K562 (cell line): ENCODE measurements at regions not wholly inside any gene's neighbourhood (a gene's known extent, or its start where the extent isn't known, plus 50 kb on each side); places are given as distances from the start of the nearest gene placed in this dataset.

ENCODE experiments used
- ATAC-seq: fragments of 200-7000 bp; cut with Tn5 transposase; 3 replicates; pipeline ENCODE4 v1.9.1; 2020; ENCODE audit warnings: moderate library complexity
- BruUV-seq: library from RNA; stranded (reverse); fragments of 400-500 nt; replicated peaks from 2 replicates; lab custom pipeline; 2021; lab: Mats Ljungman, UMichigan
- CTCF ChIA-PET: fragments of 300-600 bp; formaldehyde crosslinking; extraction: SDS; loops from one replicate; lab custom pipeline; 2021; ENCODE audit warnings: low intra/inter-chr PET ratio; lab: Yijun Ruan, JAX
- POLR2A ChIA-PET: fragments of 300-600, 350-650 bp; sonication (Branson Sonifier 250); formaldehyde crosslinking; extraction: SDS; loops from one replicate; lab custom pipeline; 2021; ENCODE audit warnings: antibody characterized with exemption, inconsistent platforms; lab: Yijun Ruan, JAX
- DNase-seq, 4 experiments: peaks; one replicate each; pipeline versions ENCODE4 v3.0.0 to v3.0.0-alpha.2; 2011 to 2018; ENCODE audit warnings: low spot score in 3 of 4, mixed read lengths in 3 of 4; ENCODE audit errors: extremely low read depth in 1 of 4
- FAIRE-seq: peaks from 2 replicates; lab custom pipeline; 2011; peaks lifted over from hg19 to GRCh38; lab: Jason Lieb, UNC
- H2AFZ ChIP-seq: 2 replicates; pipeline ENCODE4 v1.6.0; 2011; ENCODE audit warnings: low read depth, low read length, control low read depth, inconsistent platforms
- H3K27ac ChIP-seq: fragments of 200-600 bp; 3 replicates; pipeline ENCODE4 v1.8.0; 2011; ENCODE audit warnings: low read depth, mild to moderate bottlenecking, control low read depth, inconsistent platforms, low read length, moderate library complexity, mixed read lengths; ENCODE audit errors: extremely low read depth
- H3K27me3 ChIP-seq, 2 experiments: fragments of 300-600 bp in 1 of 2; 2 replicates in 1 of 2; 3 replicates in 1 of 2; pipeline versions ENCODE4 v1.6.0 to v1.8.0; 2011; ENCODE audit warnings: inconsistent platforms in 2 of 2, low read length in 2 of 2, mild to moderate bottlenecking in 1 of 2, mixed read lengths in 1 of 2, moderate library complexity in 1 of 2; ENCODE audit not compliant: control insufficient read depth in 2 of 2, insufficient read depth in 2 of 2
- H3K36me3 ChIP-seq: fragments of 300-600 bp; 3 replicates; pipeline ENCODE4 v1.8.0; 2011; ENCODE audit warnings: mild to moderate bottlenecking, low read length, inconsistent platforms; ENCODE audit not compliant: control insufficient read depth, insufficient read depth
- H3K4me1 ChIP-seq, 2 experiments: fragments of 200-600 bp in 1 of 2; replicated peaks in 1 of 2; 2 replicates in 1 of 2; 3 replicates in 1 of 2; pipeline versions ENCODE4 v1.5.1 to v1.8.0; 2011; ENCODE audit warnings: inconsistent platforms in 2 of 2, low read length in 2 of 2, mild to moderate bottlenecking in 1 of 2, mixed read lengths in 1 of 2, moderate library complexity in 1 of 2; ENCODE audit not compliant: control insufficient read depth in 2 of 2, insufficient read depth in 2 of 2
- H3K4me2 ChIP-seq: 2 replicates; pipeline ENCODE4 v1.6.1; 2011; ENCODE audit warnings: low read length, control low read depth, inconsistent platforms, mixed read lengths; ENCODE audit not compliant: insufficient read depth
- H3K4me3 ChIP-seq: fragments of 200-600 bp; sonication (generic), shearing (Covaris generic); 2 replicates; pipeline ENCODE4 v1.5.1; 2016; ENCODE audit warnings: control low read depth, inconsistent platforms
- H3K79me2 ChIP-seq: fragments of 200-600 bp; 3 replicates; pipeline ENCODE4 v1.8.0; 2011; ENCODE audit warnings: low read length, inconsistent platforms; ENCODE audit not compliant: control insufficient read depth, insufficient read depth
- H3K9ac ChIP-seq, 2 experiments: 2 replicates each; pipeline versions ENCODE4 v1.6.0 to v1.6.1; 2011; ENCODE audit warnings: low read depth in 2 of 2, low read length in 2 of 2, control low read depth in 1 of 2, inconsistent platforms in 1 of 2, mild to moderate bottlenecking in 1 of 2, mixed read lengths in 1 of 2; ENCODE audit not compliant: insufficient read depth in 1 of 2
- H3K9me1 ChIP-seq: one replicate; pipeline ENCODE4 v1.6.0; 2011; ENCODE audit warnings: inconsistent platforms, mild to moderate bottlenecking, low read length, moderate library complexity; ENCODE audit not compliant: control insufficient read depth, insufficient read depth
- H3K9me3 ChIP-seq: replicated peaks from 2 replicates; pipeline ENCODE4 v1.5.1; 2011; ENCODE audit warnings: low read depth, low read length, inconsistent platforms; ENCODE audit not compliant: control insufficient read depth, insufficient read depth
- H4K20me1 ChIP-seq: replicated peaks from 2 replicates; pipeline ENCODE4 v1.6.1; 2011; ENCODE audit warnings: low read length, inconsistent platforms, mixed read lengths; ENCODE audit not compliant: control insufficient read depth, insufficient read depth
- BCL6 ChIP-seq: fragments of 250-450 bp; sonication (Bioruptor Pico); IDR thresholded peaks from 2 replicates; pipeline ENCODE4 v1.4.0; 2020
- BCLAF1 ChIP-seq, 2 experiments: fragments of 450-650 bp in 1 of 2; IDR thresholded peaks; 2 replicates each; pipeline ENCODE4 v1.6.1; 2011 to 2017; ENCODE audit warnings: low read depth in 2 of 2, antibody characterized with exemption in 1 of 2, borderline replicate concordance in 1 of 2, low read length in 1 of 2, mild to moderate bottlenecking in 1 of 2, mixed read lengths in 1 of 2; ENCODE audit not compliant: control insufficient read depth in 1 of 2
- ETV1 ChIP-seq: fragments of 450-650 bp; conservative IDR thresholded peaks from 2 replicates; pipeline ENCODE4 v1.6.1; 2016; ENCODE audit warnings: missing genetic modification characterization, control low read depth, low read depth, missing compliant biosample characterization
- HES1 ChIP-seq: fragments of 450-650 bp; IDR thresholded peaks from 2 replicates; pipeline ENCODE4 v1.6.1; 2016; ENCODE audit warnings: low read depth, mild to moderate bottlenecking, moderate library complexity
- PATZ1 ChIP-seq: fragments of 250-450 bp; sonication (Bioruptor Pico); IDR thresholded peaks from 2 replicates; pipeline ENCODE4 v1.5.0; 2020; ENCODE audit warnings: mild to moderate bottlenecking, borderline replicate concordance
- RCOR1 ChIP-seq, 2 experiments: IDR thresholded peaks; 2 replicates each; pipeline ENCODE4 v1.6.1; 2012; ENCODE audit warnings: low read depth in 2 of 2, low read length in 2 of 2, borderline replicate concordance in 1 of 2, improper control_type of control experiment in 1 of 2
- SAP30 ChIP-seq: fragments of 200-600 bp; sonication (generic); IDR thresholded peaks from 2 replicates; pipeline ENCODE4 v1.6.1; 2012; ENCODE audit warnings: borderline replicate concordance, low read depth, mild to moderate bottlenecking, moderate library complexity, low read length, control low read depth, inconsistent platforms; ENCODE audit not compliant: insufficient read depth, poor library complexity, severe bottlenecking
- STAG1 ChIP-seq: sonication (generic); formaldehyde crosslinking; IDR thresholded peaks from 2 replicates; pipeline ENCODE4 v1.5.0; 2020; ENCODE audit warnings: missing genetic modification reagents, borderline replicate concordance
- ZBTB17 ChIP-seq: fragments of 450-650 bp; formaldehyde crosslinking; IDR thresholded peaks from 2 replicates; pipeline ENCODE4 v1.4.0; 2020; ENCODE audit warnings: mild to moderate bottlenecking
- WGBS: fragments of 100-300 bp; shearing (Covaris generic); methylation state at CpG from one replicate; pipeline ENCODE4 v1.1.6; 2016; ENCODE audit warnings: low coverage, mixed read lengths; ENCODE audit not compliant: insufficient coverage; ENCODE audit errors: missing lambda C conversion rate; 5-methylcytosine and 5-hydroxymethylcytosine counted together
- in situ Hi-C: fragments of 300-500 bp; cut with MboI; formaldehyde crosslinking; loops from 4 replicates; pipeline ENCODE4 v1.15.0; 2018; ENCODE audit warnings: inconsistent platforms, mixed read lengths
- intact Hi-C: fragments of 100-400 bp; cut with micrococcal nuclease; formaldehyde crosslinking; loops from 2 replicates; pipeline ENCODE4 v1.14.2; 2022

- H3K9me3 ChIP-seq = no peaks in the 10 kb centered on the region
- intact Hi-C loops (no loop called here), in situ Hi-C loops (no loop called here)
- no peaks in the 10 kb centered on the region for H3K4me1 ChIP-seq
- no peaks in the 10 kb centered on the region for H3K79me2 ChIP-seq
- ATAC-seq (no peak), FAIRE-seq (no peak), DNase-seq (no peak)
- no peaks in the 10 kb centered on the region for H3K9me1 ChIP-seq
- no peak overlapping the region for H3K27ac ChIP-seq
- H3K36me3 ChIP-seq = no peaks in the 10 kb centered on the region
- WGBS = 9% methylated on average over 1 of the region's 1 CpG
- BruUV-seq = no TSS peak
- no peak overlapping the region for H2AFZ ChIP-seq
- ChIA-PET POLR2A (no interaction called here), CTCF (no interaction called here)
- H3K27me3 ChIP-seq = no peaks in the 10 kb centered on the region
- no peak overlapping the region for H3K4me2 ChIP-seq
- H3K4me3 ChIP-seq = no peak overlapping the region
- no peak overlapping the region for H3K9ac ChIP-seq
- H4K20me1 ChIP-seq = no peaks in the 10 kb centered on the region
- TF ChIP-seq SAP30 (no peak), BCL6 (no peak), ZBTB17 (CRISPR knock-in tag) (no peak), ETV1 (tag) (no peak), PATZ1 (CRISPR knock-in tag) (no peak), HES1 (no peak), RCOR1 (IDR thresholded peaks at IDR 0.05; ENCODE audit: borderline replicate concordance in 1 of 2, low read depth in 2 of 2, low read length in 2 of 2) (no peak), BCLAF1 (IDR thresholded peaks at IDR 0.05; ENCODE audit: borderline replicate concordance in 1 of 2, control insufficient read depth in 1 of 2, low read depth in 2 of 2, low read length in 1 of 2) (no peak), STAG1 (CRISPR knock-in tag) (no peak)
Observed at GRCh38 chr3:73786321-73786807, 161.6 kb upstream of the PDZRN3 start.
